ENCODE measurements at regions not wholly inside any gene's neighbourhood (a gene's known extent, or its start where the extent isn't known, plus 50 kb on each side); places are given as distances from the start of the nearest gene placed in this dataset.

DNA sequence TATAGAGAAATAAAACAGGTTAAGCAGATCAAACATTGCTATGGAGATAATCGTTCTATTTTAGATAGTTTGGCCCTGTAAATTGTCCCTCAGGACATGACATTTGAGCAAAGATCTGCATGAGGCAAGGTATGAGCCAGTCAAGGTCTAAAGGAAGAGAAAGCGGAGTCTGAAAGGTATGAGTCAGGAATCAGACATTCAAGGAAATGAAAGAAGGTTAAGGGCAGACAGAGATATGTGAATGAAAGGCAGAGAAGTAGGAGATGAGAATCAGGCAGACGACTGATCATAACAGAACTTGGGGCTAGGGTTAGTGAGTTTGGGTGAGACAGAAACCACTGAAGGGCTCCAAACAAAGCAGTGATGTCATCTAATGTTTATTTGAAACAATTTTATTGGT is 775.8 kb downstream of the MAFB start:
- H2BK12ac ChIP-seq (ENCODE audit: low read depth, low read length): no peak overlapping the region
- H3K27ac ChIP-seq (ENCODE audit: low read depth, low read length): no peak overlapping the region
- no peaks in the 10 kb centered on the region for H3K23me2 ChIP-seq (ENCODE audit: low read depth, low read length)
- no peak overlapping the region for H3K14ac ChIP-seq (ENCODE audit: insufficient read length)
- H3K4me3 ChIP-seq (ENCODE audit: extremely low read depth in 1 of 4, insufficient read depth in 2 of 4, low read depth in 3 of 4, low read length in 4 of 4): no peak overlapping the region
- H3K4me1 ChIP-seq (replicated peaks in 1 of 4; ENCODE audit: control insufficient read depth in 3 of 4, insufficient read depth in 4 of 4, low read length in 3 of 4): no peaks in the 10 kb centered on the region
- no peak overlapping the region for H2BK5ac ChIP-seq (ENCODE audit: low read depth, low read length)
- H2BK20ac ChIP-seq (ENCODE audit: low read length): no peak overlapping the region
- no peak for TF ChIP-seq EGR1 (IDR thresholded peaks at IDR 0.05; ENCODE audit: borderline replicate concordance, low read depth, low read length)
- no peak for TF ChIP-seq EZH2 (IDR thresholded peaks at IDR 0.05; ENCODE audit: low read depth, low read length, severe bottlenecking)
- no peak for TF ChIP-seq CREB1 (IDR thresholded peaks at IDR 0.05)
- no peak for TF ChIP-seq TEAD4 (IDR thresholded peaks at IDR 0.05; ENCODE audit: low read depth, low read length)
- no peak for TF ChIP-seq CBX5 (IDR thresholded peaks at IDR 0.05; ENCODE audit: low read depth, low read length)
- TF ChIP-seq POLR2AphosphoS5 (IDR thresholded peaks at IDR 0.05; ENCODE audit: low read depth, low read length): no peak
- TF ChIP-seq BCL11A (IDR thresholded peaks at IDR 0.05; ENCODE audit: low read depth in 2 of 2, low read length in 2 of 2): no peak
- TF ChIP-seq, protein P1, sequence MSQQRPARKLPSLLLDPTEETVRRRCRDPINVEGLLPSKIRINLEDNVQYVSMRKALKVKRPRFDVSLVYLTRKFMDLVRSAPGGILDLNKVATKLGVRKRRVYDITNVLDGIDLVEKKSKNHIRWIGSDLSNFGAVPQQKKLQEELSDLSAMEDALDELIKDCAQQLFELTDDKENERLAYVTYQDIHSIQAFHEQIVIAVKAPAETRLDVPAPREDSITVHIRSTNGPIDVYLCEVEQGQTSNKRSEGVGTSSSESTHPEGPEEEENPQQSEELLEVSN (IDR thresholded peaks at IDR 0.05): no peak
- TF ChIP-seq, protein P2, sequence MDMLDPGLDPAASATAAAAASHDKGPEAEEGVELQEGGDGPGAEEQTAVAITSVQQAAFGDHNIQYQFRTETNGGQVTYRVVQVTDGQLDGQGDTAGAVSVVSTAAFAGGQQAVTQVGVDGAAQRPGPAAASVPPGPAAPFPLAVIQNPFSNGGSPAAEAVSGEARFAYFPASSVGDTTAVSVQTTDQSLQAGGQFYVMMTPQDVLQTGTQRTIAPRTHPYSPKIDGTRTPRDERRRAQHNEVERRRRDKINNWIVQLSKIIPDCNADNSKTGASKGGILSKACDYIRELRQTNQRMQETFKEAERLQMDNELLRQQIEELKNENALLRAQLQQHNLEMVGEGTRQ (IDR thresholded peaks at IDR 0.05; ENCODE audit: low read length): no peak
- TF ChIP-seq RAD21 (IDR thresholded peaks at IDR 0.05 in 1 of 2, conservative IDR thresholded peaks at IDR 0.05 in 1 of 2; ENCODE audit: low read depth in 2 of 2, low read length in 2 of 2): no peak
- no peak for TF ChIP-seq JUND (IDR thresholded peaks at IDR 0.05; ENCODE audit: low read length)
- no peak for FAIRE-seq
- no peaks in the 10 kb centered on the region for H3K79me2 ChIP-seq (ENCODE audit: control insufficient read depth in 1 of 2, insufficient read depth in 2 of 2, low read length in 2 of 2)
- POLR2A ChIA-PET (ENCODE audit: partially characterized antibody): no interaction called here
- H2BK15ac ChIP-seq (ENCODE audit: low read length): no peak overlapping the region
- WGBS, 2 experiments (ENCODE audit: extremely low coverage in 1 of 2, insufficient coverage in 1 of 2, insufficient read length in 1 of 2, insufficient replicate concordance in 2 of 2, low coverage in 1 of 2, low lambda C conversion rate in 2 of 2, missing lambda C conversion rate in 1 of 2): 67% methylated on average over 3 of the region's 3 CpGs; no CpG with 5 or more reads in 1 of the 2 experiments
- H3K4ac ChIP-seq (replicated peaks; ENCODE audit: insufficient read length, low read depth, low read length): no peak overlapping the region
- no peak overlapping the region for H3K9ac ChIP-seq (replicated peaks in 1 of 4; ENCODE audit: extremely low read depth in 1 of 4, low read depth in 3 of 4, low read length in 3 of 4)
- H3K18ac ChIP-seq (ENCODE audit: extremely low read depth, low read length): no peak overlapping the region
- H3K9me3 ChIP-seq (ENCODE audit: insufficient read depth in 2 of 2, low read depth in 1 of 2, low read length in 1 of 2): no peaks in the 10 kb centered on the region
- H2AFZ ChIP-seq (ENCODE audit: low read length): no peak overlapping the region
- no peaks in the 10 kb centered on the region for H3K79me1 ChIP-seq (ENCODE audit: low read depth, low read length)
- no peak overlapping the region for H3K4me2 ChIP-seq (ENCODE audit: insufficient read depth in 1 of 2, low read depth in 2 of 2, low read length in 2 of 2)
- H4K8ac ChIP-seq (ENCODE audit: extremely low read depth, insufficient read depth, low read length): no peak overlapping the region
- CTCF ChIA-PET (ENCODE audit: partially characterized antibody): no interaction called here
- peaks cover 0 to 1% (median 0%) of the 10 kb centered on the region in 4 experiments; a peak in 1 of 7 replicates for H3K27me3 ChIP-seq (replicated peaks in 1 of 4; ENCODE audit: control insufficient read depth in 3 of 4, extremely low read depth in 1 of 4, insufficient read depth in 3 of 4, low read length in 3 of 4)
- no peaks in the 10 kb centered on the region for H4K20me1 ChIP-seq (replicated peaks in 1 of 2; ENCODE audit: control insufficient read depth in 1 of 2, insufficient read depth in 2 of 2, low read length in 2 of 2)
- H2AK5ac ChIP-seq (ENCODE audit: low read depth, low read length): no peak overlapping the region
- no peak overlapping the region for H3K23ac ChIP-seq (ENCODE audit: insufficient read length)
- H2BK120ac ChIP-seq (replicated peaks; ENCODE audit: low read depth, low read length): no peak overlapping the region
- H3K56ac ChIP-seq (replicated peaks; ENCODE audit: insufficient read length, low read depth, low read length): no peak overlapping the region
- no peaks in the 10 kb centered on the region for H3K36me3 ChIP-seq (ENCODE audit: control insufficient read depth in 2 of 4, insufficient read depth in 4 of 4, low read length in 3 of 4)
- no peak overlapping the region for H4K91ac ChIP-seq (replicated peaks; ENCODE audit: insufficient read length, low read length)
- DNase-seq (ENCODE audit: low read depth in 1 of 2, low spot score in 2 of 2): no peak
- H4K5ac ChIP-seq (ENCODE audit: insufficient read length, low read depth, low read length): no peak overlapping the region
